Progenitor cell of endocrine pancreas (in vitro differentiated cells): ENCODE measurements at regions not wholly inside any gene's neighbourhood (a gene's known extent, or its start where the extent isn't known, plus 50 kb on each side); places are given as distances from the start of the nearest gene placed in this dataset.
A peak's percentile ranks its signal among the peaks of the same experiment; 100 is the strongest.
"Not testable (repeated sequence)": the region's sequence is repeated elsewhere in the genome, so short reads cannot be mapped to it uniquely, and the experiment has no call there.

Source experiments
- DNase-seq: peaks from one replicate; pipeline ENCODE4 v3.0.0; 2021; ENCODE audit warnings: low spot score; ENCODE audit not compliant: unreplicated experiment
- H3K27ac Mint-ChIP-seq: 2 replicates; pipeline ENCODE4 v1.8.0; 2021; ENCODE audit warnings: mild to moderate bottlenecking, moderate library complexity, mixed read lengths
- H3K27me3 Mint-ChIP-seq: 2 replicates; pipeline ENCODE4 v1.8.0; 2021; ENCODE audit warnings: mixed read lengths
- H3K36me3 Mint-ChIP-seq: 2 replicates; pipeline ENCODE4 v1.8.0; 2022; ENCODE audit warnings: mixed read lengths; ENCODE audit not compliant: insufficient read depth
- H3K4me1 Mint-ChIP-seq: 2 replicates; pipeline ENCODE4 v1.8.0; 2021; ENCODE audit warnings: low read depth, mixed read lengths
- H3K4me3 Mint-ChIP-seq: 2 replicates; pipeline ENCODE4 v1.8.0; 2021; ENCODE audit warnings: low read depth, mild to moderate bottlenecking, moderate library complexity, mixed read lengths
- H3K9me3 Mint-ChIP-seq: 2 replicates; pipeline ENCODE4 v1.8.0; 2021; ENCODE audit warnings: low read depth, mixed read lengths
- CTCF ChIP-seq: fragments of 200-600 bp; sonication (generic); IDR thresholded peaks from one replicate; pipeline ENCODE4 v1.5.0; 2021; ENCODE audit warnings: antibody characterized with exemption, mild to moderate bottlenecking; ENCODE audit not compliant: unreplicated experiment

GRCh38 chrX:114073926-114074325, 510.0 kb upstream of the HTR2C start:
- no peak for TF ChIP-seq CTCF
- Mint-ChIP-seq H3K9me3 (peaks cover 7% of the 10 kb centered on the region), H3K27me3 (no peaks in the 10 kb centered on the region), H3K4me1 (peaks cover 5% of the 10 kb centered on the region), H3K4me3 (no peak overlapping the region), H3K36me3 (no peaks in the 10 kb centered on the region), H3K27ac (no peak overlapping the region)
- no peak for DNase-seq

GRCh38 chrX:114071412-114071811, 512.5 kb upstream of the HTR2C start:
- H3K4me1 Mint-ChIP-seq, result peaks cover 5% of the 10 kb centered on the region
- DNase-seq, result no peak

GRCh38 chrX:114065577-114066223, 518.2 kb upstream of the HTR2C start:
- Mint-ChIP-seq H3K4me1 (peaks cover 2% of the 10 kb centered on the region), H3K27me3 (no peaks in the 10 kb centered on the region), H3K4me3 (no peak overlapping the region), H3K27ac (no peak overlapping the region), H3K9me3 (peaks cover 4% of the 10 kb centered on the region), H3K36me3 (no peaks in the 10 kb centered on the region)
- TF ChIP-seq CTCF, result no peak
- no peak for DNase-seq

More at GRCh38 chrX:114071412-114071811, 512.5 kb upstream of the HTR2C start:
- Mint-ChIP-seq H3K9me3 (peaks cover 7% of the 10 kb centered on the region), H3K4me3 (no peak overlapping the region), H3K36me3 (no peaks in the 10 kb centered on the region), H3K27me3 (no peaks in the 10 kb centered on the region), H3K27ac (no peak overlapping the region)
- no peak for TF ChIP-seq CTCF

GRCh38 chrX:114061226-114061625, 522.7 kb upstream of the HTR2C start:
- Mint-ChIP-seq H3K4me3 (no peak overlapping the region), H3K27me3 (no peaks in the 10 kb centered on the region), H3K27ac (no peak overlapping the region), H3K36me3 (peaks cover 2% of the 10 kb centered on the region), H3K4me1 (peaks cover 7% of the 10 kb centered on the region), H3K9me3 (peaks cover 7% of the 10 kb centered on the region)
- no peak for DNase-seq
- no peak for TF ChIP-seq CTCF

- DNase-seq, result no peak
- H3K4me1 Mint-ChIP-seq, result peaks cover 6% of the 10 kb centered on the region
- peak overlapping the region; percentile 33 for H3K4me3 Mint-ChIP-seq
- H3K9me3 Mint-ChIP-seq, result peaks cover 4% of the 10 kb centered on the region
- no peaks in the 10 kb centered on the region for H3K27me3 Mint-ChIP-seq
- peaks cover 2% of the 10 kb centered on the region for H3K36me3 Mint-ChIP-seq
- H3K27ac Mint-ChIP-seq, result peak overlapping the region; percentile 65
- TF ChIP-seq CTCF, result no peak
Measured at GRCh38 chrX:114058988-114059418, 524.9 kb upstream of the HTR2C start.

GRCh38 chrX:114057422-114057821, 526.5 kb upstream of the HTR2C start:
- not testable (repeated sequence) for H3K9me3 Mint-ChIP-seq, H3K36me3 Mint-ChIP-seq, H3K27ac Mint-ChIP-seq, DNase-seq, H3K4me1 Mint-ChIP-seq, H3K27me3 Mint-ChIP-seq, H3K4me3 Mint-ChIP-seq
